ENCODE measurements at regions not wholly inside any gene's neighbourhood (a gene's known extent, or its start where the extent isn't known, plus 50 kb on each side); places are given as distances from the start of the nearest gene placed in this dataset.

DNA sequence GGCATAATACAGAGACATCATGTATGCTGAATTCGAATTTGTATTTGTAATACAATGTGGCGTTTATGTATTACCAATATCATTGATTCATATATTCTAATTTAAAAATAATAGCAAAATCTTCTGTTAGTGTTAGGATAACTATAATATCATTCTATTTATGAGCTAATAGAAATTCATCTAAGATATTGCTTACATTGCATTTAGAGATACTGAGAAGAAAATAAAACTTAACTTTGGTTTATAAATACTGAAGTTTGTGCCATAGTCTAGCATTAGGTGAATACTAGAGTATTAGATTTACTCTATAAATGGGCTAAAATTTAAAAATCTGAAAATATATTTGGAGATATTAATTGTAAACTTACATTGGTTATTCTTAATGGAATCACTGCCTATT lies 1590.6 kb downstream of the PCDH18 start:
- no peak for DNase-seq (ENCODE audit: low read depth)

DNA sequence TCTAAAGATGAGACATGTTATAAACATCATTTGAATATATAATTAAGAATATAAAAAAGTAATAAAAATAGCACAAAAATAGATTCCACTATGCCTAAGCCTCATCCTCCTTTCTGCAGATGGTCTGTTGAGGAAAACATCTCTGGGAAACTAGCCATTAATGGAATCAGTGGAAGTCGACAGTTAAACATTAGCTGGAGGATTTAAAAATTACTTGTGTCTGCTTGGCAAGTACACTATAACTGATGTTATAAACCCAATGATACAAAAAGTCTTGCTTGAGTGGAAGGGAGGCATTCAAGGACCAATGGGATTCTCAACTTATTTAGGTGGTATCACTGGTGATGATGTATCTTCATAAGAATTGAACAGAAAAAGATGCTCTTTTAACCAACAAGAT lies 1598.3 kb downstream of the PCDH18 start:
- DNase-seq (ENCODE audit: low read depth), result no peak

DNA sequence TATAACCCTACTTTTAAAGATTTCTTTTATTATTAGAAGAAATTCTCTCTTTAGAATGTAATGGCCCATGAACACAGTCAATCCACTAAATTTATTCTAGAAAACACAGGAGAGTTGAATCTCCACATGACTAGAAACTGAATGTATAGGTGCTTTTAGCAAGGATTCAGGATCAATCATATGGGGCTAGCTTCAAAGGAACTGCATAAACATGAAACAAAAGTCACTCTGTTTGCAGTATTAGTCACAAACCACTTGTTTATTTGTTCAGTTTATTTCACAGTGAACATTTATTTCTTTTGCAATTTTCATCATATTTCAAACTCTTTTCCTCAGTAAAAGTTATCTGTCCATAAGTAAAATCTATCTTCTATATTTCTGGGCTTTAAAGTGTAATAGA lies 1604.6 kb downstream of the PCDH18 start:
- DNase-seq (ENCODE audit: low read depth), result peak; percentile 17

DNA sequence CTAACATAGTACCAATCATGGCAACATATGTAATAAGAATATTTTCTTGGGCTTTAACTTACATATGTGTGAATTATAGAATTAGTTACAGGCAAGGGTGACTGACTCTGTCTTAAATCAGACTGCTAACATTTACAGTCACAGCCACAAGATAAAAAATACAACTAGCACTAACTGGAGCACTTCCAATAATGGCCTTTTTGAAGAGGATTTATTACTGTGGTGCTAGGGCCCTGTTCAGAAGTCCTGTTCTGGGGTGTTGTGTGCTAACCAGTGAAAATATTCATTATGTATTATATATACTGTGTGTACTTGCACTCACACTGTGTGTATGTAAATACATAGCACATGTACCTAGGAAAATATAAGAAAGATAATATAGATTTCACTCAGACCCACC lies 1611.2 kb downstream of the PCDH18 start:
- no peak for DNase-seq (ENCODE audit: low read depth)

DNA sequence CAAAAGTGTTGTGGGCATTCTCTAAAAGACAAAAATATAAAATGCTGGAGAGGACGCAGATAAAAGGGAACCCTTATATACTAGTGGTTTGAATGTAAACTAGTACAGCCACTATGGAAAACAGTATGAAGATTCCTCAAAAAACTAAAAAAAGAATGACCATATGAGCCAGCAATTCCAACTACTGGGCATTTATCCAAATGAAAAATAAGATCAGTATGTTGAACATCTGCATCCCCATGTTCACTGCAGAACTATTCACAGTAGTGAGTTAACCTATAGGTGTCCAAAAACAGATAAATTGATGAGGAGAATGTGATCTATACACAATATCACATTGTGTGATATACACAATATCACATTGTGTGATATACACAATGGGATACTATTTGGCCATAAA lies 1615.3 kb downstream of the PCDH18 start:
- no peak for DNase-seq (ENCODE audit: low read depth)

DNA sequence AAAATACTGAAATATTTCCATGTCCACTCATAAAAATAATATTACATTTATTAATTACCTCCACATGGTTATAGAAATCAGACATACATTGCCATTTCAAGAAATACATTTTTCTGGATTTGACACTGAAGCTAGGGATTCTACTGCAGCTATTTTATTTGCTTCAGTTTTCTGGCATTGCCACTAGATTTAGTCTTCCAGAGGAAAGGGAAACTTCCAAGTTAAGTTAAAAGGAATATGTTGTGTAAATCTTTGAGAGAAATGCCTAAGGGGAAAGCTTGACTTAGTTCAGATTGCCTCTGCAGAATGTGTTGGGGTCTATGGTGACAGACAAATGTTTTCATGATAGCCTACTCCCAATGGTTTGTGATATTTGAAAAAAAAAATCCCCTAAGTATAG lies 1631.3 kb downstream of the PCDH18 start:
- DNase-seq (ENCODE audit: low read depth), result no peak

DNA sequence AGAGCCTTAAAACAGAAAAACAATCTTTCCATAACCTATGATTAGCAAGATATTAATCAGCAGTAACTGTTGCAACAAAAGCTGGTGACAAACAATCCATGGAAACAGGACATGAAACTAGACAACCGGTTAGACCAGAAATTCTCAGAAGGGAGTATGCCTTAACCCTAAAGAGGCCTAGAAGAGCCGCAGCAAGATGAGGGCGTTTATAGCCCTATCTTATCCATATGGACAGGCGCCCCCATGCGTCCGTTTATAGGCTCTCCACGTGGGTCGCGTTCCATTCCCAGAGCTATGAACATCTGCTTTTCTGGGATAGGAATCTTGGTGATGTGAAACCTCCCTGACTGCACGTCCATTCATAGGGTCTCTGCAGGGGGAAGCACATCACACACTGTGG lies 1662.7 kb upstream of the PABPC4L start:
- DNase-seq (ENCODE audit: low read depth), result peak; percentile 26

DNA sequence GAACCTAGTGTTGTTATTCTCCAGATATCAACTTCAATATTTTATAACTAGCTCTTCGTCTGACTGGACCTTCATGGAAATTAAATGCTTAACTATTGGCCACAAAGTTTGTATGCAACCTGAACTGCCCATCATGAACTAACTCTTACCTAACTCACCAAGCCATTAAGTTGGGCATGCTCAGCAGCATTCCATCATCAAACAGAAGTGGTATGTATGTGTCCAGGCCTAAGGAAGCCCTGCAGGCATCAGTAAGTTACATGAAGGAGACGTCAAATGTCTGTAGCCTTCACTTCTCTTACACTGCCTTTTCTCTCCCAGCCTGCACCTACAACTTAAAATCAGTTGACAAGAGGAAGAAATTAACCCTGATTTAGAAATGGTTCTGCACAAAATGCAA lies 1639.2 kb upstream of the PABPC4L start:
- DNase-seq (ENCODE audit: low read depth), result no peak

DNA sequence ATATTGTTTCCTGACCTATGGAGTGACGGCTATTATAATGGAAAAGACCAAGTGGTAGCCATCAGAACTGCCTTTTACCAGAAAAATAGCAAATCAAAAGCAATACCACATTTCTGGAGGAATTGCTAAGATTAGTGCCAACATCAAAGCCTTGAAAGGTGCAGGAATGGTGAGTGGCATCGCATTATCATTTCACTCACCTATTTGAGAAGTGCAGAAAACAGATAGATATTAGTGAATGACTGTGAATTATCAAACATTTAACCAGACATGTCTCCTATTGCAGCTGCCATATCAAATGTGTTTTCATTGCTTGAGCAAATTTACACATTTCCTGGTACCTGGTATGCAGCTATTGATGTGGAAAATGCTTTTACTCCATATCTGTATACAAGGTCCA lies 1638.1 kb upstream of the PABPC4L start:
- no peak for DNase-seq (ENCODE audit: low read depth)

DNA sequence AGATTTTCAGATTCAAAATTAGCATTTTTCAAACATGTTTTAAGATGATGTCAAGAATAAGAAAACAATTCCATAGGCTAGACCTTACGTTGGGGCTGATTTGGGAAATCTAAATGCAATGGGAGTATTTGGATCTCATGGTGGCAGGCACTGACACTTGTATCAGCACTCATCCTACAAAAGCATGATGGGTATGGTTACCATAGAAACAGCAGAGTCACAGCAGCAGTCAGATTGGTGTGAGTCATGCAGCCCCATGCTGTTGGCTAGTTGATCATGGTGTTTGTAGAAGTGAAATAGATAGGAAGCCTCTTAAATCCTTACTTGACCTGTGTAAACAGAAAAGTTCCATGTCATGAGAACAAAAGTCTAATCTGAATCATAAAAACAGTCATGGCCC lies 1637.3 kb upstream of the PABPC4L start:
- DNase-seq (ENCODE audit: low read depth), result peak; percentile 77

DNA sequence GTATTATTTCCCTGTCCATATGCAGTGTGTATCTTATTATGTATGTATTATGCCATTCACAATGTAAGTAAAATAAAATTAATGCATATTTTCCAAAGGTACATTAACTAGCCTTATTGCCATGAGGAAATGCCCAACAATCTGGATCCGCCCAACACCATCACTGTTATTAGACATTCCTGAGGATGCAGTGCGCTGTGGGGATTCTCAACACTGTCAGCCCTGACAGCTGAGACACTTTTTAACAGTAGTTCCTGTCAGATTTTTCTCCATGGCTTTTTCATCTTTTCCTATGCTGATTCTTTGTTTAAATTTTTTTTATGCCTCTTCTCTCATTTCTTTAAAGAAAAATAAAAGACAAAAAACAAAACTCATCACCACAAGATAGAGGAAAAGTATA lies 1632.9 kb upstream of the PABPC4L start:
- peak; percentile 3 for DNase-seq (ENCODE audit: low read depth)

DNA sequence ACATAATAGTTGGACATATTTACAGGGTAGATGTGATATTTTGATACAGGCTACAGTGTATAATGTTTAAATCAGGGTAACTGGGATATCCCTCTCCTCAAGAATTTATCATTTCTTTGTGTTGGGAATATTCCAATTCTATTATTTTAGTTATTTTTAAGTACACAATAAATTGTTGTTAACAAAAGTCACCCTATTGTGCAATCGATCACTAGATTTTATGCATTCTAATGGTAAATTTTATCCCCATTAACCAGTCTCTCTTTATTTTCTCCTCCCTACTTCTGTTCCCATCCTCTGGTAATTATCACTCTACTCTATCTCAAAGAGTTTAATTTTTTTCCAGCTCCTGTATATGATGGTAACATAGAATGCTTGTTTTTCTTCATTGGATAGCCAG lies 1631.9 kb upstream of the PABPC4L start:
- DNase-seq (ENCODE audit: low read depth), result no peak

DNA sequence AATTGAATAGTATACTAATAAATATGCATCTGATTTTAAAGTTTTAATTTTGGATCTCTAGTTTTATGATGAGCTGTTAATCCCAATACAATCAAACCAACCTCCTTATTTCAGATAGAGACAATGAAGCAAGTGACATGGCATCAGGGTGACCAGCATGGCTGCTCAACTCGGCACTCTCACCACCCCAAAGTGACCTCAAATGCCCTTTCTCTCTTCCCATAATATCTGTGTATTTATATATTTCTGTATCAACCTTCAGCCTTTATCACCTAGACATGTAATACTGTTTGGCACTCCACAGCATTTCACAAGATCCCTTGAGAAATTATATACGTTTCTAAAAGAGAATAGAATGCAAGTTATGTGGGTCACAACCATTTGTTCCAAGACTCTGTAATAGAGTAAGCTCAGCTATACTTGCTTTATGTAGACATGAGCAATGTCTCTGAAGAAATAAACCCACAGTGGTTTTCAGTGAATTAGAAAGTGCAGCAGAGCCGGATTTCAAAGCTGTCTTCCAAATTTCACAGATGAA lies 1623.2 kb upstream of the PABPC4L start:
- DNase-seq (ENCODE audit: low read depth), result no peak

DNA sequence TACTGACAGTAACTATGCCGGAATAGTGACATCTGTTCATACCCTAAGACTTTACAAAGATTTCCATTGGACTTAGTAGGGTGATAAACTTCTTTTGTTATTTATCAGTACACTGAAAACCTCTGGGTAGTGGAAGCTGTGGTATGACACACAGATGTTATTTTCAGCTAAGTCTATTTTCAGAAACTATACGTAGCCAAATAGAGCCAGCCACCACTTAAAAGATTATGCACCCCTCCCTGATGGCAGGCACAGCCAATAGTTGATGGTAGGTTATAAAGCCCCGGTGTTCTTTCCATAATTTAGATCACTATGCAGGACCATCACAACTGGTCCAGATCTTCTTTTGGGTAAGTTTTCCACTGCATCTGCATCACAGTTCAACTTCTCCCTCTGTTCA lies 1603.2 kb upstream of the PABPC4L start:
- DNase-seq (ENCODE audit: low read depth), result no peak

DNA sequence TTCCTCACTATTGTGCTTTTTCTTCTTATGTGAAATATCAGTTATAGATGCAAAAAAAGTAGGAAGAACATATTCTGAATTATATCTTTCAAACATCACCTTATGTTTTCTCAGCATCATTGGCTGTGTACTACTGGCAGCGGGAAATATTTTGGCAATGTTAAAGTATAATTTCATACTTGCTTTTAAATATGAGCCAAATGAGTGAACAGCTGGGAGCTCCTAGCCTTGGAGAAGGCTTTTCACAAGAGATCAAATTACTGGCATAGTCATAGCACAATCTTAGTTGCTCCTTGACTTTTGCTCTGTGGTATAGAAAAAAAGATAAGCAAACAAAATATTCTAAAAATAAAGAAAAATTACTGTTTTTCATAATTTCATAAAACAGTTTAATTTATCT lies 1575.8 kb upstream of the PABPC4L start:
- peak; percentile 61 for DNase-seq (ENCODE audit: low read depth)

DNA sequence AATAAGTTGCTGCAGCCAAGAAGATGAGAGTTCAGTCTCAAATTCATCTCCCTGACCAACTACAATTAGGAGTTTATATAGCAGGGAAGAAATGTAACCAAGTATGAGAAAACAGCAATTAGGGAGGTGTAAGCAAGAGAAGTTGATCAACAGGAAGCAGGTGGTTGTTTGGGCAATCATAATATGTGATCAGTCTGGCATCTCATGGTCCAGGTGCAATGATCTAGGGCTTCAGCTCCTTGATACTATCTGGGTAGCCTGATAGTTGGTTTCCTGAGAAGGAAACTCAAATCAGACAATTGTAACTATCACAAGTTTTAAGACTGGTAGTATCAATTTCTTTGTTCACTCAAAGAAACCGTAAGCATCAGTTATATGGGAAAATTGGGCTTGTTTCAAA lies 1574.3 kb upstream of the PABPC4L start:
- DNase-seq (ENCODE audit: low read depth), result no peak

DNA sequence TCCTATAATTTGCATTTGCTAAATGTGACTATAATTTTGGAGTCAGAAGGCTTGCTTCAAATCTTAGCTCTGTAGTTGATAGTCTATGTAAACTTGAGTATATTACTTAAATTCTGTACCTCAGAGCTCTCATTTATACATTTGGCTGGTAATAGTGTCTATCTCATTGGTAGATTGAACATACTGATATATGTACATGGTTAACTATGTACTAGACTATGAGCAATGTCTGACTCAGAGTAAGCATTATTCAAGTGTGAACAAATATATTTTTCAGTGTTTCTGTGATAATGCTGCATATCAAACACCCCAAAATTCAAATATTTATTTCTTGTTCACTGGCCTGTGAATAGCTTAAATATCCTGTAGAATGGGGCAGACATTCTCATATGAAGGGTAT lies 1568.9 kb upstream of the PABPC4L start:
- no peak for DNase-seq (ENCODE audit: low read depth)

DNA sequence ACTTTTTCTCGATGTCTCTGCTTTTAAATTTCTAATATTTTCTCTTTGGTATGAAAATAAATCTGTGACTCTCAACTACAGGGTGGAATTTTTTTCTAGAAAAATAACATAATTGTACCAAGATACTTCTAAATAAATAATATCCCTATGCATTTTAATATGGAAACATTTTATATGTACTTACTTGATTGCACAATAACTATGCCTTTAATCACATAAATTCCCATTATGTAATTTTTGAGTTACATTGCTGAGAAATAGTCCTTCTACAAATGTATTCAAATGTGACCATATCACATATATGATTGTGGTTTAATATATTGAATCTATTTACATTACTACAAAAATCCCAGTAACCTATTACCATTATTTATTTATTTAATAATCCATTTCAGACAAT lies 1543.3 kb upstream of the PABPC4L start:
- no peak for DNase-seq (ENCODE audit: low read depth)

DNA sequence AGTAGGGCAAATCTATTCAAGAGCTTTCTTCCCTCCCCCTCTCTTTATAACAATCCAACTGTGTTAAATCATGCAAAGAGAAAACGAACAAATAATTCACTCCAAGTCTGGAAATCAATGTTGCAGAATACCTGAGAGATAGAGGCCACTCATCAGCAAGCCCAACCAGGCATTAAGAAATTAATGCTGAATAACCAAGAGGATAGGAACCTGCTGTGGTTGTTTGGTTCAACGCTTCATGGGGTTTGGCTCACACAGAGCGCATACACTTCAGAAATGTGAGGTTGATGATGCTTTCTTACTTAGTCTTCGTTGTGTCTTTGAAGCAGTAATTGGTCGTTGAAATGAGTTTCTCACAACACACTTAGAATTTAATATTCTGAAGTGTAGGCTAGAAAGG lies 1540.0 kb upstream of the PABPC4L start:
- DNase-seq (ENCODE audit: low read depth), result no peak

DNA sequence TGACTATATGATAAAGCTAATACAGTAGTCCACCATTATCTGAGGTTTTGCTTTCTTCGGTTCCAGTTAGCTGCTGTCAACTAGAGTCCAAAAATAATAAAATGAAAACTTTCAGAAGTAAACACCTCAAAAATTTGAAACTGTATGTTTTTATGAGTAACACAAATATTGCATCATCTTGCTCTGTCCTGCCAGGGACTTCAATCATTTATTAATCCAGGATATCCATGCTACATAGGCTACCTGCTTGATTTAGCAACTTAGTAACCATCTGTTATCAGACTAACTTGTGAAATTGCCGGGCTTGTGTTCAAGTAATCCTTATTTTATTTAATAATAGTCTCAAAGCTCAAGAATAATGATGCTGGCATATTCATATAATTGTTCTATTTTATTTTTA lies 1537.8 kb upstream of the PABPC4L start:
- DNase-seq (ENCODE audit: low read depth), result no peak

DNA sequence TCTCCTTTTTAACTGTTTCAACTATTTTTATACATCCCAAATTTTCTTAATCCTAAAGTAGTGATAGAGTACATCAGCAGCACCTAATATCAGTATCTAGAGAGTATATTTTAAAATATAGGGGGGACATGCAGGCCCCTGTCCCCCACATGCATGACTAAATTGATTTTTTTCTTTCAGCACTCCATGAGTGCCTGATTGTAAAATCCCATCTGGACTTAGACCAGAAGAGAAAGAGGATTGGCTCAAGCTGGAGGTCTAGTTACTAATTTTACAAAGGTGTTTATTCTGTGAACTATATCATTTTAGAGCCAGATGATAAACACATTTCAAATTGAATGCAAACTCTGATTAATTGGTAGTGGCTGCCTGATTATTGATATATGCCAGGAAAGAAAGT lies 1533.9 kb upstream of the PABPC4L start:
- no peak for DNase-seq (ENCODE audit: low read depth)

DNA sequence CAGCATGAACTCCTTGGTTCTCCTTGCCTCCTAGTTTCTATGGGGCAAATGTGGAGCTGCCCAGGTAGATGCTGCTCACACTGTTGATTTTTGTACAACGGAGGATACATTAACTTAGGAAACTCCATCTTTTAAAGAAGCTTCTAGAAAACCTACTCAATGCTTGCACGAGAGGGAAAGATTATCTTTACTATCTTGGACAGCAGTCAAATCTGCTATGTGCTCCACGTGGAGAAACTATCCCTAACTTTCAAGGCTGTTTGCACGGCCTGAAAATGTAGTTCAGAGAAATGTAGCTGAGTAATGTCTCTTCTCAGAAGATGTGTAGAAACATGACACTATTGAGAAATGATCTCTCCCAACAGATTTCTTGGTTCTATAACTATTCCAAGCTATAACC lies 1530.9 kb upstream of the PABPC4L start:
- no peak for DNase-seq (ENCODE audit: low read depth)

DNA sequence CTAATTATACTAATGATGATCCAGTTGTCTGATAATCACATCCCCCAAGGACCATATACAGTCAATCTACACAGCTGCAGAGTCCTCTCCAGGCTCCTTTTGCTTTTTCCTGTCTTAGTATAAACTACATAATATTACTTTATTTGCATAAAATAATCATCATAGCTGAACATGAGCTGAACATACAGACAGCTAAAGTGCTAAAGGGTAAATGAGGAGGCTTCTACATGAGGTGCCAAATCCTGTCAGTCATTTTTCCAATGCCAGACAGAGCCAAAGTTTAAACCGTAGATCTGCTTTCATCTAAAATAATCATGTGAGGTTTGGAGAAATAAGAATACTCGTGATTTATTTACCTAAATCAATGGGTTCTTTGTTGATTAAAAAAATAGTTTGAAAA lies 1530.1 kb upstream of the PABPC4L start:
- DNase-seq (ENCODE audit: low read depth), result no peak

DNA sequence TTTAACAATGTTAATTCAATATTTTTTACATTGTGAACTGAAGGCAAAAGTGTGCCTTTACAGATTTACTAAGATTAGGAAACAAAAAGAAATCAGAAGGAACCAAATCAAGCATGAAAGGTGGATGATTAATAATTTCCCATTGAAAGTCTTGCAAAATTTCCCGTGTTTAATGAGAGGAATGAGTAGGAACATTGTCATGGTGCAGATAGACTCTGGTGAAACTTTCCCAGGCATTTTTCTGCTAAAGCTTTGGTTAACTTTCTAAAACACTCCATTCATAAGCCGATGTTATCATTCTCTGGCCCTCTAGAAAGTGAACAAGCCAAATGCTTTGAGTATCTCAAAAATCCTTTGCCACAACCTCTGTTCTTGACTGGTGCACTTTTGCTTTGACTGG lies 1522.8 kb upstream of the PABPC4L start:
- no peak for DNase-seq (ENCODE audit: low read depth)

DNA sequence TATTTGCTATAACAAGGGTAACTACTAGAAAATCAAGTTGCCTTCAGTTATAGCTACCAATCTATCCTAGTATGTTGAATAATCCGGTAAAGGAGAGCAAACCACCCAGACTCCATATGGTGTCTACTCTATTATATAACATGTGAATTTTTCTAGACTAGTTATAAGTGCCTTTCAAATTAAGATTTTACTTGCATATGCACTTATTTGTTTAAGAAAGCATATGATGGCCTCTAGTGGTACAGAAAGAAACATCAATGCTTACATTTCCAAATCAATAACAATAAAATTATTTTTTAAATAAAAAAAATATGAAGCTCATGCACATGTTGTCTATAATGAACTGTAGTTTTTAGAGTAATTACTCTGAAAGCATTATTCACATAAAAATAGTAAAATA lies 1516.4 kb upstream of the PABPC4L start:
- no peak for DNase-seq (ENCODE audit: low read depth)
